B cell (primary cell): ENCODE measurements at regions not wholly inside any gene's neighbourhood (a gene's known extent, or its start where the extent isn't known, plus 50 kb on each side); places are given as distances from the start of the nearest gene placed in this dataset.

Experiments used
- ATAC-seq: fragments of 200-7000 bp; cut with Tn5 transposase; one replicate; pipeline ENCODE4 v1.10.0; 2021; ENCODE audit warnings: low read depth, mild to moderate bottlenecking, moderate number of reproducible peaks, moderate library complexity
- CTCF ChIA-PET: fragments of 350-600 bp; sonication (Branson Sonifier 250); formaldehyde crosslinking; loops from one replicate; lab custom pipeline; 2021; ENCODE audit warnings: antibody characterized with exemption, inconsistent platforms; lab: Charles Lee
- POLR2A ChIA-PET: fragments of 350-600 bp; sonication (Branson Sonifier 250); formaldehyde crosslinking; loops from one replicate; lab custom pipeline; 2021; ENCODE audit warnings: antibody characterized with exemption; lab: Charles Lee
- DNase-seq: peaks from one replicate; pipeline ENCODE4 v3.0.0; 2013
- H2AFZ ChIP-seq: 2 replicates; pipeline ENCODE4 v1.6.1; 2012; ENCODE audit warnings: mild to moderate bottlenecking, low read depth, low read length; ENCODE audit not compliant: insufficient read depth, poor library complexity, severe bottlenecking
- H3K27ac ChIP-seq, 2 donors: 1 replicate in 1 of 2; 2 replicates in 1 of 2; pipeline ENCODE4 v1.5.1; 2012 to 2013; ENCODE audit warnings: low read length in 2 of 2, mild to moderate bottlenecking in 2 of 2, moderate library complexity in 1 of 2
- H3K27me3 ChIP-seq, 4 experiments: fragments of 200-600 bp in 1 of 4; sonication (generic) in 1 of 4; replicated peaks in 1 of 4; 1 replicate in 2 of 4; 2 replicates in 2 of 4; pipeline versions ENCODE4 v1.6.1 to v1.7.0; 2013 to 2016; ENCODE audit warnings: low read length in 3 of 4, mild to moderate bottlenecking in 2 of 4, mixed read lengths in 1 of 4, moderate library complexity in 1 of 4; ENCODE audit not compliant: insufficient read depth in 4 of 4, control insufficient read depth in 3 of 4; ENCODE audit errors: control extremely low read depth in 1 of 4
- H3K36me3 ChIP-seq, 2 experiments: replicated peaks in 1 of 2; 1 replicate in 1 of 2; 2 replicates in 1 of 2; pipeline versions ENCODE4 v1.6.1 to v1.7.1; 2013; ENCODE audit warnings: low read length in 1 of 2; ENCODE audit not compliant: insufficient read depth in 2 of 2, control insufficient read depth in 1 of 2; ENCODE audit errors: control extremely low read depth in 1 of 2, extremely low read depth in 1 of 2
- H3K4me1 ChIP-seq, 2 donors: fragments of 200-600 bp in 1 of 2; sonication (generic) in 1 of 2; 1 replicate in 1 of 2; 2 replicates in 1 of 2; pipeline versions ENCODE4 v1.5.1 to v1.6.1; 2013 to 2017; ENCODE audit warnings: low read length in 2 of 2; ENCODE audit not compliant: control insufficient read depth in 2 of 2, insufficient read depth in 2 of 2
- H3K4me2 ChIP-seq: replicated peaks from 2 replicates; pipeline ENCODE3; 2012; ENCODE audit warnings: mild to moderate bottlenecking, low read depth, low read length; ENCODE audit not compliant: poor library complexity, severe bottlenecking
- H3K4me3 ChIP-seq, 5 experiments: fragments of 200-600 bp in 1 of 5; sonication (generic) in 1 of 5; 1 replicate in 3 of 5; 2 replicates in 2 of 5; pipeline versions ENCODE4 v1.5.1 to v1.7.0; 2011 to 2016; ENCODE audit warnings: low read length in 4 of 5, mild to moderate bottlenecking in 4 of 5, low read depth in 2 of 5, control low read depth in 1 of 5, moderate library complexity in 1 of 5; ENCODE audit not compliant: insufficient read depth in 1 of 5; ENCODE audit errors: control extremely low read depth in 1 of 5, extremely low read depth in 1 of 5
- H3K79me2 ChIP-seq: fragments of 200-600 bp; sonication (generic); one replicate; pipeline ENCODE4 v1.6.0; 2016; ENCODE audit warnings: low read length; ENCODE audit not compliant: control insufficient read depth, insufficient read depth
- H3K9ac ChIP-seq: fragments of 200-600 bp; sonication (generic); 2 replicates; pipeline ENCODE4 v1.6.1; 2017; ENCODE audit warnings: mild to moderate bottlenecking, low read length, moderate library complexity
- H3K9me3 ChIP-seq, 3 donors: one replicate each; pipeline versions ENCODE4 v1.6.1 to v1.7.1; 2013; ENCODE audit warnings: low read length in 2 of 3; ENCODE audit not compliant: control insufficient read depth in 2 of 3, insufficient read depth in 1 of 3; ENCODE audit errors: control extremely low read depth in 1 of 3
- H4K20me1 ChIP-seq: 2 replicates; pipeline ENCODE4 v1.6.0; 2012; ENCODE audit warnings: mild to moderate bottlenecking, low read length; ENCODE audit not compliant: insufficient read depth, control insufficient read depth, poor library complexity, severe bottlenecking
- H3K27ac Mint-ChIP-seq: one replicate; pipeline ENCODE4 v1.8.0; 2021; ENCODE audit warnings: mixed read lengths
- H3K27me3 Mint-ChIP-seq: one replicate; pipeline ENCODE4 v1.8.0; 2021; ENCODE audit warnings: mixed read lengths
- H3K4me1 Mint-ChIP-seq: one replicate; pipeline ENCODE4 v1.8.0; 2021; ENCODE audit warnings: mixed read lengths
- H3K4me3 Mint-ChIP-seq: one replicate; pipeline ENCODE4 v1.8.0; 2021; ENCODE audit warnings: mixed read lengths
- H3K9me3 Mint-ChIP-seq: one replicate; pipeline ENCODE4 v1.8.0; 2022; ENCODE audit warnings: mixed read lengths; ENCODE audit not compliant: insufficient read depth
- CTCF ChIP-seq: fragments of 200-600 bp; IDR thresholded peaks from one replicate; pipeline ENCODE4 v1.8.0; 2022; ENCODE audit warnings: antibody characterized with exemption, mild to moderate bottlenecking
- EZH2 ChIP-seq: IDR thresholded peaks from 2 replicates; pipeline ENCODE4 v1.6.1; 2012; ENCODE audit warnings: borderline replicate concordance, low read depth, mild to moderate bottlenecking, moderate library complexity, low read length; ENCODE audit not compliant: insufficient read depth, poor library complexity, severe bottlenecking
- WGBS: methylation state at CpG from one replicate; pipeline ENCODE4 v1.1.5; 2013; ENCODE audit warnings: missing lambda C conversion rate; ENCODE audit not compliant: insufficient coverage; 5-methylcytosine and 5-hydroxymethylcytosine counted together
- intact Hi-C: fragments of 100-400 bp; cut with micrococcal nuclease; formaldehyde crosslinking; loops from one replicate; pipeline ENCODE4 v1.10.0; 2022

- no peaks in the 10 kb centered on the region for H3K9me3 ChIP-seq
- TF ChIP-seq EZH2 (no peak), CTCF (no peak)
- ChIA-PET CTCF (no interaction called here), POLR2A (no interaction called here)
- H3K9ac ChIP-seq = no peak overlapping the region
- no peak overlapping the region for H2AFZ ChIP-seq
- DNase-seq (no peak), ATAC-seq (no peak)
- H3K4me3 Mint-ChIP-seq = no peak overlapping the region
- no peak overlapping the region for H3K4me3 ChIP-seq
- peaks cover 26% of the 10 kb centered on the region for H3K27me3 Mint-ChIP-seq
- H3K27me3 ChIP-seq = peaks cover 0 to 2% (median 1%) of the 10 kb centered on the region in 4 experiments
- H3K27ac ChIP-seq = no peak overlapping the region
- no peaks in the 10 kb centered on the region for H3K9me3 Mint-ChIP-seq
- intact Hi-C loops = no loop called here
- H3K27ac Mint-ChIP-seq = no peak overlapping the region
- no peaks in the 10 kb centered on the region for H4K20me1 ChIP-seq
- no CpG with 5 or more reads among the region's 5 CpGs for WGBS
- no peaks in the 10 kb centered on the region for H3K36me3 ChIP-seq
- no peak overlapping the region for H3K4me2 ChIP-seq
- H3K4me1 Mint-ChIP-seq = peaks cover 13% of the 10 kb centered on the region
- peaks cover 8 to 13% of the 10 kb centered on the region in 2 donors for H3K4me1 ChIP-seq
- no peaks in the 10 kb centered on the region for H3K79me2 ChIP-seq
These were observed 781.3 kb upstream of the ID2 start for GRCh38 chr2:7900593-7900992.

- CTCF ChIA-PET = no interaction called here
- Histone ChIP-seq H3K27me3 (peaks cover 0 to 2% (median 1%) of the 10 kb centered on the region in 4 experiments), H3K4me2 (no peak overlapping the region), H3K4me3 (no peak overlapping the region), H3K27ac (no peak overlapping the region), H3K9ac (no peak overlapping the region), H3K79me2 (no peaks in the 10 kb centered on the region), H3K9me3 (peaks cover 0 to 2% (median 0%) of the 10 kb centered on the region in 3 donors), H2AFZ (no peak overlapping the region), H4K20me1 (no peaks in the 10 kb centered on the region), H3K4me1 (peaks cover 8 to 13% of the 10 kb centered on the region in 2 donors), H3K36me3 (no peaks in the 10 kb centered on the region)
- H3K27me3 Mint-ChIP-seq = peaks cover 25% of the 10 kb centered on the region
- ATAC-seq (no peak), DNase-seq (no peak)
- no peak for TF ChIP-seq EZH2
- TF ChIP-seq CTCF = no peak
- peaks cover 12% of the 10 kb centered on the region for H3K4me1 Mint-ChIP-seq
- POLR2A ChIA-PET = no interaction called here
- no peaks in the 10 kb centered on the region for H3K9me3 Mint-ChIP-seq
- no peak overlapping the region for H3K27ac Mint-ChIP-seq
- WGBS = 100% methylated on average over 1 of the region's 5 CpGs
- intact Hi-C loops = no loop called here
- H3K4me3 Mint-ChIP-seq = no peak overlapping the region
These were observed 779.5 kb upstream of the ID2 start for GRCh38 chr2:7902251-7902765.
